MCF 10A (cell line): ENCODE measurements at regions not wholly inside any gene's neighbourhood (a gene's known extent, or its start where the extent isn't known, plus 50 kb on each side); places are given as distances from the start of the nearest gene placed in this dataset.

ENCODE experiments used
- BruUV-seq: library from RNA; stranded (reverse); fragments of 400-500 nt; replicated peaks from 2 replicates; lab custom pipeline; 2021; lab: Mats Ljungman, UMichigan
- CTCF ChIA-PET: fragments of 300-600 bp; sonication (Branson Sonifier 250); formaldehyde crosslinking; extraction: SDS; loops from one replicate; lab custom pipeline; 2021; ENCODE audit warnings: antibody characterized with exemption, inconsistent platforms; lab: Yijun Ruan, JAX
- POLR2A ChIA-PET: fragments of 300-600, 350-650 bp; sonication (Branson Sonifier 250); formaldehyde crosslinking; extraction: SDS; loops from one replicate; lab custom pipeline; 2020; ENCODE audit warnings: antibody characterized with exemption, inconsistent platforms; lab: Yijun Ruan, JAX
- DNase-seq: peaks from one replicate; pipeline ENCODE4 v3.0.0-alpha.2; 2018; ENCODE audit not compliant: unreplicated experiment
- H3K27ac Mint-ChIP-seq: one replicate; pipeline ENCODE4 v1.8.0; 2022; ENCODE audit warnings: mild to moderate bottlenecking, low read depth, mixed read lengths; ENCODE audit not compliant: unreplicated experiment
- H3K27me3 Mint-ChIP-seq: one replicate; pipeline ENCODE4 v1.8.0; 2022; ENCODE audit warnings: mixed read lengths; ENCODE audit not compliant: insufficient read depth, unreplicated experiment
- H3K36me3 Mint-ChIP-seq: one replicate; pipeline ENCODE4 v1.8.0; 2022; ENCODE audit warnings: mild to moderate bottlenecking, moderate library complexity, mixed read lengths; ENCODE audit not compliant: insufficient read depth, unreplicated experiment
- H3K4me1 Mint-ChIP-seq: one replicate; pipeline ENCODE4 v1.8.0; 2022; ENCODE audit warnings: mixed read lengths; ENCODE audit not compliant: insufficient read depth, unreplicated experiment
- H3K4me3 Mint-ChIP-seq: one replicate; pipeline ENCODE4 v1.8.0; 2022; ENCODE audit warnings: mild to moderate bottlenecking, moderate library complexity, mixed read lengths; ENCODE audit not compliant: unreplicated experiment
- H3K9me3 Mint-ChIP-seq: one replicate; pipeline ENCODE4 v1.8.0; 2022; ENCODE audit warnings: mixed read lengths; ENCODE audit not compliant: unreplicated experiment
- CTCF ChIP-seq: fragments of 200-600 bp; IDR thresholded peaks from one replicate; pipeline ENCODE4 v1.8.0; 2022; ENCODE audit warnings: antibody characterized with exemption, mild to moderate bottlenecking; ENCODE audit not compliant: unreplicated experiment
- intact Hi-C: fragments of 100-400 bp; cut with micrococcal nuclease; formaldehyde crosslinking; loops from 2 replicates; pipeline ENCODE4 v1.14.1; 2022

GRCh38 chr5:27208051-27208450 lies 169.7 kb upstream of the CDH9 start:
- POLR2A ChIA-PET, result no interaction called here
- H3K9me3 Mint-ChIP-seq, result peaks cover 17% of the 10 kb centered on the region
- CTCF ChIA-PET, result interaction anchor here (0.7 kb wide), 1 partner anchor 317 kb away, joined by 3 read pairs; no protein-coding TSS in a partner anchor
- no peaks in the 10 kb centered on the region for H3K27me3 Mint-ChIP-seq
- no peaks in the 10 kb centered on the region for H3K4me1 Mint-ChIP-seq
- no peaks in the 10 kb centered on the region for H3K36me3 Mint-ChIP-seq
- H3K4me3 Mint-ChIP-seq, result no peak overlapping the region
- no TSS peak for BruUV-seq
- no peak for TF ChIP-seq CTCF
- DNase-seq, result no peak
- H3K27ac Mint-ChIP-seq, result no peak overlapping the region
- intact Hi-C loops, result no loop called here

- H3K4me3 Mint-ChIP-seq, result no peak overlapping the region
- ChIA-PET POLR2A (no interaction called here), CTCF (interaction anchor here (0.6 kb wide), 1 partner anchor 41 kb away, joined by 3 read pairs; no protein-coding TSS in a partner anchor)
- intact Hi-C loops, result no loop called here
- no peaks in the 10 kb centered on the region for H3K36me3 Mint-ChIP-seq
- no TSS peak for BruUV-seq
- H3K9me3 Mint-ChIP-seq, result no peaks in the 10 kb centered on the region
- no peaks in the 10 kb centered on the region for H3K27me3 Mint-ChIP-seq
- TF ChIP-seq CTCF, result no peak
- no peak overlapping the region for H3K27ac Mint-ChIP-seq
- DNase-seq, result peak; percentile 49
- no peaks in the 10 kb centered on the region for H3K4me1 Mint-ChIP-seq
Observed at GRCh38 chr5:27191786-27192510, 153.6 kb upstream of the CDH9 start.

GRCh38 chr5:27172693-27173092 lies 134.3 kb upstream of the CDH9 start:
- Mint-ChIP-seq H3K4me1 (no peaks in the 10 kb centered on the region), H3K36me3 (no peaks in the 10 kb centered on the region), H3K27me3 (no peaks in the 10 kb centered on the region), H3K27ac (no peak overlapping the region), H3K9me3 (no peaks in the 10 kb centered on the region), H3K4me3 (no peak overlapping the region)
- intact Hi-C loops, result no loop called here
- ChIA-PET CTCF (interaction anchor here (0.5 to 1.5 kb wide), 2 partner anchors 9 to 49 kb away, joined by 3 to 5 read pairs; no protein-coding TSS in a partner anchor), POLR2A (no interaction called here)
- TF ChIP-seq CTCF, result no peak
- no TSS peak for BruUV-seq
- DNase-seq, result peak; percentile 6

GRCh38 chr5:27171761-27172261 lies 133.4 kb upstream of the CDH9 start:
- ChIA-PET CTCF (interaction anchor here (0.6 kb wide), 1 partner anchor 1258 kb away, joined by 3 read pairs; no protein-coding TSS in a partner anchor), POLR2A (no interaction called here)
- no peaks in the 10 kb centered on the region for H3K36me3 Mint-ChIP-seq
- no peak overlapping the region for H3K27ac Mint-ChIP-seq
- BruUV-seq, result no TSS peak
- H3K4me3 Mint-ChIP-seq, result no peak overlapping the region
- intact Hi-C loops, result no loop called here
- TF ChIP-seq CTCF, result no peak
- H3K9me3 Mint-ChIP-seq, result no peaks in the 10 kb centered on the region
- H3K4me1 Mint-ChIP-seq, result no peaks in the 10 kb centered on the region
- H3K27me3 Mint-ChIP-seq, result no peaks in the 10 kb centered on the region
- DNase-seq, result no peak
